ENCODE measurements at regions not wholly inside any gene's neighbourhood (a gene's known extent, or its start where the extent isn't known, plus 50 kb on each side); places are given as distances from the start of the nearest gene placed in this dataset.
"Not testable (repeated sequence)": the region's sequence is repeated elsewhere in the genome, so short reads cannot be mapped to it uniquely, and the experiment has no call there.

- no peak for DNase-seq
These were observed 107.4 kb upstream of the HES1 start for GRCh38 chr3:194028434-194029004.

- no peak for DNase-seq
These were observed 106.1 kb upstream of the HES1 start for GRCh38 chr3:194029846-194030245.

GRCh38 chr3:194030372-194030771 lies 105.6 kb upstream of the HES1 start:
- DNase-seq, result no peak

GRCh38 chr3:194031349-194031748 lies 104.6 kb upstream of the HES1 start:
- DNase-seq, result no peak

GRCh38 chr3:194031867-194032635 lies 103.9 kb upstream of the HES1 start:
- DNase-seq, result no peak

GRCh38 chr3:194032828-194033435 lies 103.0 kb upstream of the HES1 start:
- DNase-seq, result no peak

- DNase-seq, result no peak
These were observed 101.3 kb upstream of the HES1 start for GRCh38 chr3:194034346-194035336.

GRCh38 chr3:194035406-194036138 lies 100.4 kb upstream of the HES1 start:
- no peak for DNase-seq

- no peak for DNase-seq
These were observed 99.1 kb upstream of the HES1 start for GRCh38 chr3:194036842-194037241.

- not testable (repeated sequence) for DNase-seq
These were observed 97.6 kb upstream of the HES1 start for GRCh38 chr3:194038346-194038745.

- DNase-seq, result peak; percentile 35
These were observed 97.0 kb upstream of the HES1 start for GRCh38 chr3:194038960-194039359.

GRCh38 chr3:194040516-194041273 lies 95.3 kb upstream of the HES1 start:
- DNase-seq, result no peak

GRCh38 chr3:194042927-194043326 lies 93.0 kb upstream of the HES1 start:
- no peak for DNase-seq

GRCh38 chr3:194043516-194043915 lies 92.4 kb upstream of the HES1 start:
- no peak for DNase-seq

- no peak for DNase-seq
These were observed 90.7 kb upstream of the HES1 start for GRCh38 chr3:194045289-194045688.

GRCh38 chr3:194045919-194046318 lies 90.0 kb upstream of the HES1 start:
- DNase-seq, result no peak

- DNase-seq, result no peak
These were observed 89.4 kb upstream of the HES1 start for GRCh38 chr3:194046531-194046930.

- no peak for DNase-seq
These were observed 88.8 kb upstream of the HES1 start for GRCh38 chr3:194046995-194047645.

GRCh38 chr3:194049394-194049793 lies 86.6 kb upstream of the HES1 start:
- DNase-seq, result no peak

GRCh38 chr3:194050782-194051320 lies 85.1 kb upstream of the HES1 start:
- no peak for DNase-seq

Data from hematopoietic multipotent progenitor cell treated with erythropoietin and hydrocortisone succinate and interleukin-3 and kit ligand, for 6 days (in vitro differentiated cells).